ENCODE measurements at regions not wholly inside any gene's neighbourhood (a gene's known extent, or its start where the extent isn't known, plus 50 kb on each side); places are given as distances from the start of the nearest gene placed in this dataset.
A peak's percentile ranks its signal among the peaks of the same experiment; 100 is the strongest.

DNA sequence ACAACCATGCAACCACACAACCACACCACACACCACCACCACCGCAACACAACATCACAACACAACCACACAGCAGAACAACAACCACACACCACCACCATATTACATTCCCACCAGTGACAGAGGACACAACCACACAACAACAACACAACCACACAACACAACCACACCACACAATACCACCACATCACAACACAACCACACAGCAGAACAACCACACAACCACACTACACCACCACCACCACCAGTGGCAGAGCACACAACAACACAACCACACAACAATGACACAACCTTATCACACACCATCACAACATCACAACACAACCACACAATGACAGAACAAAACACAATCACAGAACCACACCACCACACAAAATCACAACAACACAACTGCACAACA lies 313.0 kb upstream of the MYT1L start:
- H3K4me1 Mint-ChIP-seq (ENCODE audit: low read depth), result peaks cover 48% of the 10 kb centered on the region
- peaks cover 32% of the 10 kb centered on the region for H3K4me1 ChIP-seq (ENCODE audit: insufficient read depth, low read length)
- H3K9me3 Mint-ChIP-seq, result no peaks in the 10 kb centered on the region
- no peak overlapping the region for H3K4me3 Mint-ChIP-seq
- peaks cover 0 to 5% of the 10 kb centered on the region in 2 experiments for H3K9me3 ChIP-seq (ENCODE audit: control insufficient read depth in 1 of 2, insufficient read depth in 1 of 2, low read length in 2 of 2)
- ChIA-PET POLR2A (no interaction called here), CTCF (no interaction called here)
- intact Hi-C loops (cut with DNase I, micrococcal nuclease), result no loop called here
- H3K36me3 Mint-ChIP-seq (ENCODE audit: low read depth), result no peaks in the 10 kb centered on the region
- no peaks in the 10 kb centered on the region for H3K27me3 ChIP-seq (ENCODE audit: control insufficient read depth in 1 of 2, insufficient read depth in 2 of 2, low read length in 2 of 2)
- H3K36me3 ChIP-seq (ENCODE audit: insufficient read depth, low read length), result no peaks in the 10 kb centered on the region
- DNase-seq (no peak), ATAC-seq (ENCODE audit: poor library complexity) (no peak)
- H3K27ac ChIP-seq (ENCODE audit: low read depth in 1 of 2, low read length in 2 of 2), result no peak overlapping the region
- TF ChIP-seq, protein P1, sequence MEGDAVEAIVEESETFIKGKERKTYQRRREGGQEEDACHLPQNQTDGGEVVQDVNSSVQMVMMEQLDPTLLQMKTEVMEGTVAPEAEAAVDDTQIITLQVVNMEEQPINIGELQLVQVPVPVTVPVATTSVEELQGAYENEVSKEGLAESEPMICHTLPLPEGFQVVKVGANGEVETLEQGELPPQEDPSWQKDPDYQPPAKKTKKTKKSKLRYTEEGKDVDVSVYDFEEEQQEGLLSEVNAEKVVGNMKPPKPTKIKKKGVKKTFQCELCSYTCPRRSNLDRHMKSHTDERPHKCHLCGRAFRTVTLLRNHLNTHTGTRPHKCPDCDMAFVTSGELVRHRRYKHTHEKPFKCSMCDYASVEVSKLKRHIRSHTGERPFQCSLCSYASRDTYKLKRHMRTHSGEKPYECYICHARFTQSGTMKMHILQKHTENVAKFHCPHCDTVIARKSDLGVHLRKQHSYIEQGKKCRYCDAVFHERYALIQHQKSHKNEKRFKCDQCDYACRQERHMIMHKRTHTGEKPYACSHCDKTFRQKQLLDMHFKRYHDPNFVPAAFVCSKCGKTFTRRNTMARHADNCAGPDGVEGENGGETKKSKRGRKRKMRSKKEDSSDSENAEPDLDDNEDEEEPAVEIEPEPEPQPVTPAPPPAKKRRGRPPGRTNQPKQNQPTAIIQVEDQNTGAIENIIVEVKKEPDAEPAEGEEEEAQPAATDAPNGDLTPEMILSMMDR (IDR thresholded peaks at IDR 0.05), result no peak
- no peak overlapping the region for H3K4me3 ChIP-seq (ENCODE audit: low read length)
- no peaks in the 10 kb centered on the region for H3K27me3 Mint-ChIP-seq
- H3K27ac Mint-ChIP-seq, result peak overlapping the region; percentile 99

DNA sequence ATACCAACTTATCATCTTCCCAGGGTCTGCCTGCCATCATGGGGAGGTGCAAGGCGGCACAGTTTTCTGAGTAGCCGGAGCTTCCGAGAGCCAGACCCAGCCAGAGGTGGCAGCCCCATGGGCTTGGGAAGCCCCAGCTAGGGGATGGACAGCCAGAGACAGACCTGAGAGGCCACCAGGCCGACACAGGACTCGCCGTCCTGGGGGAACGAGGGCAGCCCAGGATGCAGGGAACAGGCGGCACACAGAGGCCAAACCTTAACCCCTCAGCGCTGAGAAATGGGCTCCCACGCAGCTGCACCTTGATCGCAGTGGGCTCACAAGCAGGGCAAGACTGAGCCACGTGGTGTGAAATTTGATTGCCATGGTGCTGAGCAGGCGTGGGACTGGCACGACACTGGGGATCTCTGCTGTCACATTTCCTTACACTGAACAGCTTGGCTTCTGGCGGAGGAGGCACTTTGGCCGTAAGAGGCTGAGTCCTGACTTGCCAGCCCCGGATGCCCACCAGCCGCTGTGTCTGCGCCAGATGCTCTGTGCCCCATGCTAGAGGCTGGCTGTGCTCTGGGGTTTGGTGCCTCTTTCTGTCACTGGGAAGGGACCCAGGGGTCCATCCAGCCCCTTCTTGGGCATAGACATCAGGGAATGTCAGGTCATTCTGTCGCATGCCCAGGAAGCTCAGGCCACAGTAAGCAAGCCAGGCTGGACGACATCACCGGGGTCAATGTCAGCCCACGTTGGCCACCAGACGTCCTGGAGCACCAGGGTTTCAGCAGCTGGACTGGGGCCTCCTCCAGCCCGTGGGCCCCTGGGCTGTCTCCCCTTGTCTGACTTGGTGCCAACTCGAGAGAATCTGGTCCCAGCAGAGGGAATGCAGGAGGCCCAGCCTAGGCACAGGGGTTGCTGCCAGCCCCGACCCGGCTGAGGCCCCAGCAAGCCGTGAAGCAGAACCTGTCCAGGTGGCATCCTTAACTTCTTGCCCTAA lies 312.1 kb upstream of the MYT1L start:
- no peak overlapping the region for H3K4me3 Mint-ChIP-seq
- H3K27me3 Mint-ChIP-seq, result no peaks in the 10 kb centered on the region
- no peaks in the 10 kb centered on the region for H3K36me3 ChIP-seq (ENCODE audit: insufficient read depth, low read length)
- ATAC-seq (ENCODE audit: poor library complexity) (no peak), DNase-seq (no peak)
- intact Hi-C loops (cut with DNase I, micrococcal nuclease), result no loop called here
- CTCF ChIA-PET, result no interaction called here
- peaks cover 0 to 5% of the 10 kb centered on the region in 2 experiments for H3K9me3 ChIP-seq (ENCODE audit: control insufficient read depth in 1 of 2, insufficient read depth in 1 of 2, low read length in 2 of 2)
- H3K36me3 Mint-ChIP-seq (ENCODE audit: low read depth), result no peaks in the 10 kb centered on the region
- H3K27ac Mint-ChIP-seq, result peak overlapping the region; percentile 99
- no peak overlapping the region for H3K4me3 ChIP-seq (ENCODE audit: low read length)
- POLR2A ChIA-PET, result no interaction called here
- no peak overlapping the region for H3K27ac ChIP-seq (ENCODE audit: low read depth in 1 of 2, low read length in 2 of 2)
- H3K4me1 ChIP-seq (ENCODE audit: insufficient read depth, low read length), result peaks cover 32% of the 10 kb centered on the region
- H3K27me3 ChIP-seq (ENCODE audit: control insufficient read depth in 1 of 2, insufficient read depth in 2 of 2, low read length in 2 of 2), result no peaks in the 10 kb centered on the region
- TF ChIP-seq, protein P1 (IDR thresholded peaks at IDR 0.05), result no peak
- no peaks in the 10 kb centered on the region for H3K9me3 Mint-ChIP-seq
- peaks cover 50% of the 10 kb centered on the region for H3K4me1 Mint-ChIP-seq (ENCODE audit: low read depth)

DNA sequence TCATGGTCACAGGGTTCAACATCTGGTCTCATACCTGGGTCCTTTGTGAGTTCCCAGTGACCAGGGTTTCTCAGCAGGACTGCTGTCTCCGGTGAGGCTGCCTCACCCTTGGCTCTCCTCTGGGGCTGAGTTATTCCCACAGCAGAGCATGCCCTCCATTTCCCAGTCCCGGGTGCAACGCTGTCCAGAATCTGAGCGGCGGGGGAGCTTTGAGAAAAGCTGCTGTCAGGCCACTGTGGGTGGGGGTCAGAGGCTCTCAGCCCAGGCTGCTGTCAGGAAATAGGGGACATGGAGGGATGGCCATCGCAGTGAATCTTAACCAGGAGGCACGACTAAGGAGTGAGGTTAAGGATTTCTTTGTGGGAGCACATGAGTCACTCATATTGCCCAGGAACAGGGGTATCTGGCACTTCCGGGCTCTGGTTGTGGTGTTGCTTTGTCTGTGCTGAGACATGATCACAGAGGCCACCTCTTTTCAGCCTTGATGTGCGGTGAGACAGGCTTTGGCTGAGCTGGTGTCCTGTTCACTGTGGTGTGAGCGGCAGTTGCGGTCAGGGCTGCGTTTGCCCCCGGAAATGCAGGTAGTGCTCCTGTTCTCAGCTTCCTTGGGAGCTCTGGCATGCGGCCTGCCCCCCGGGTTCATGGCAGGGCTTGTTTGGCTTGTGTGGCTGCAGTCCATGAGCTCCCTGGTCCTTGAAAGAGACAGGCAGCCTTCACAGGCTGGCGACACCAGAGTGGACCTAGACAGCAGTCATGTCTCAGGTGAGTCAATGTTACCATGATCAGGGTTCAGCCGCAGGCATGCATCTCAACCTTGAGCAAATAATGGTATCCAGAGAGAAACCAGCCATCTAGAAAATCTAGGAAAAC lies 310.7 kb upstream of the MYT1L start:
- Mint-ChIP-seq H3K4me1 (ENCODE audit: low read depth) (peaks cover 35% of the 10 kb centered on the region), H3K9me3 (no peaks in the 10 kb centered on the region), H3K27ac (peak overlapping the region; percentile 71), H3K27me3 (no peaks in the 10 kb centered on the region), H3K4me3 (no peak overlapping the region), H3K36me3 (ENCODE audit: low read depth) (no peaks in the 10 kb centered on the region)
- Histone ChIP-seq H3K4me3 (ENCODE audit: low read length) (no peak overlapping the region), H3K27ac (ENCODE audit: low read depth in 1 of 2, low read length in 2 of 2) (no peak overlapping the region), H3K9me3 (ENCODE audit: control insufficient read depth in 1 of 2, insufficient read depth in 1 of 2, low read length in 2 of 2) (peaks cover 0 to 5% of the 10 kb centered on the region in 2 experiments), H3K36me3 (ENCODE audit: insufficient read depth, low read length) (no peaks in the 10 kb centered on the region), H3K4me1 (ENCODE audit: insufficient read depth, low read length) (peaks cover 19% of the 10 kb centered on the region), H3K27me3 (ENCODE audit: control insufficient read depth in 1 of 2, insufficient read depth in 2 of 2, low read length in 2 of 2) (no peaks in the 10 kb centered on the region)
- intact Hi-C loops (cut with DNase I, micrococcal nuclease), result no loop called here
- ChIA-PET CTCF (no interaction called here), POLR2A (interaction anchor here (1.7 kb wide), 1 partner anchor 28 kb away, joined by 5 read pairs; no protein-coding TSS in a partner anchor)
- ATAC-seq (ENCODE audit: poor library complexity) (no peak), DNase-seq (no peak)
- TF ChIP-seq, protein P1 (IDR thresholded peaks at IDR 0.05), result no peak

All from CD4-positive, alpha-beta T cell (primary cell).